ENCODE measurements at regions not wholly inside any gene's neighbourhood (a gene's known extent, or its start where the extent isn't known, plus 50 kb on each side); places are given as distances from the start of the nearest gene placed in this dataset.
A peak's percentile ranks its signal among the peaks of the same experiment; 100 is the strongest.
"Not testable (repeated sequence)": the region's sequence is repeated elsewhere in the genome, so short reads cannot be mapped to it uniquely, and the experiment has no call there.

DNA sequence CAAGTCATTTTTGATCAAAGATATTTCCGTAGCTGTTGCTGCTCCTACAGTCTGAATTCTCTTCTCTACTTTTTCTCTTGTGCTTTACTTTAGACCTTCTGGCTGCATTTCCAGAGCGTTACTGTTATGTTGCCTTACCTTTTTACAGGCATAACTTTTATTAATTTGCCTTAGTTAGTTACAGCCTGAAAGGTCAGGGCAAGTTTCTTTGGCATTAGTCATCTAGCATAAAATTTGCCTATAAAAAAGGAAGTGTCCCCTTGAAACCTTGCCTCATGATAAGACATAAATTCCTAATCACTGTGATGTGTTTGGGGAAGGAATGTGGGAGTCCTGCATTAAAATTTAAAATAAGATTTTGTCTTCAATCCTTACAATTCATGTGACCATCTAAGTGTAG is 618.5 kb downstream of the NR2F2 start:
- no peak for DNase-seq

DNA sequence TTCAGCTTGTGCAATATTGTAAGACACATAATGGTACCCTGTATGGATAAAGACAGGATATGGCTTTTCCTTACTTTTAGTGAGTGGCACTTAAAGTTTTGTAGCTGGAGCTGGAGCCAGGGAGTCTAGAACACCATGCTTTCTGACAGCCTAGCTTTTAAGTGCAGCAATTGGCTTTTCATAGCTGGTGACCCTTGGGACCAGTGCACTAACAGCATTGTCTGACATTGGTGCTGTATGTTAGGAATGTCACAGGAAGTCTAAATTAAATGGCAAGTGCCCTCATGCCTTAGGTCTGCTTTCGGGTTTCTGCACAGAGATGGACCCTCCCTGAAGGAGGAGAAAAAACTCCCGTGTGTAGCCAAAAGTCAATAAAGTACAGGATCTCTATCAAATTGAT is 628.2 kb downstream of the NR2F2 start:
- no peak for DNase-seq

DNA sequence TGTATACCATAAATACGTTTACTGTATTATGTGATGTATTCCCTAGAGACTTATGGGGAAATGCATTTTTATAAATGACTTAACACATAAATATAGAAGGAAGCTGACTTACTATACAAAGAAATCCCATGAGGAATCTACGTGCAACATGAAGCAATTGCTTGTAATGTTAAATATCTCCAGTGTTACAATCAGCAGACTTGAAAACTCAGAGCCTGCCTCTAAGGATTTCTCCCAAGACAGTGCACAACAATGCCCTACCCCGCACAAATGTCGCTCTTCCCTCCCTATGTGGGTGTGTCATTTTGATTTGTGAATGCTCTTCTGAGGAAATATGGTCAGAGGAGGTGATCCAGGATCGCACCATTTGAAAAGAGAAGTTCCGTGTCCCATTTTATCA is 629.0 kb downstream of the NR2F2 start:
- no peak for DNase-seq

DNA sequence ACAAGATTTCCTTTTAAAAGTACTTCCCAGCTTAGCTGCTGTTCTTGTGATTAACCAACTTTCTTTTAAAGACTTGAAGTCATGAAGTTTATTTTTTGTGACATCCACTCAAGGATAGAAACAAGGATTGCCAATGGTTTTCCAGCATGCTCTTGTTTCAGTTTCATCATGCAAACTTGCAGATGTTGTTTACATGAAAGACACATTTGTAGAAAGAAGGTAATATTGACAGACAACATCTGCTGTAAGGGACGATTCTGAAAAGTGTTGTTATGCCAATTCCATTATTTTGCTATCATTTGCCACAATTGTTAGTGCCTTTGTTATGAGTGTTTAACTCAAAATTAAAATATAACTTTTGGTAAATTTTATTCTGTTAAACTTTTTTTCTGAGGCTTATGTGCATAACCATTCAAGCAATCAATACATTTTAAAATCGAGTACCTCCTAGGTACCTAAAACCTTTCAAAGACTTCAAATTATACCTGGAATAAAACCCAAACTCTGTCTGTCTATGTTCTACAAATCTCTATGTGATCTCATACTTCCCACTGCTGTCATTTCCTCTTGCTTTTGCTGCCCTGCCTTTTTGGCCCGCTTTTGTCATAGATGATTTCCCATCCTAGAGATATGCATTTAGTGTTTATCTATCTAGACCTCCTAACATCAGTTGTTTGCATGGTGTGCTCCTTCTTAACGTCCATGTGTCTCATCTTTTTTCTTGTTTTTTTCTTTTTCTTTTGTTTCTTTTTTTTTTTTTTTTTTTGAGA is 630.4 kb downstream of the NR2F2 start:
- DNase-seq: no peak

DNA sequence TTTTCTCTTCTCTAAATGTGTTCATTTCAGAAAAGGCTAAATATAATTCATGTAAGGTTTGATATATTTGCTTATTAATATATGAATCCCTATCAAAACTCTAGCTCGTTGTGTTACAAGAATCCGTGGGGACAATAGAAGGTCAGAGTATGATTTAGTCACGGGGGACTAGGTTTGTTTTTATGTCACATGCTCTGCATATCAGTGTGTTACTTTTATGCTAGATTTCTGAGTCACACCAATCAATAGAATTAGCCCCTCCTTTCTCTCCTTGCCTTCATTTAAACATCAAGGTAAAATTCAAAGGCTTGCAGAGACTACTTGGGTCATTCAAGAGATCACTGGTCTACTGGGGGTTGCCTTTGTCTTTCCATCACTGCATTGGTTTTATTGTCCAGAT is 636.1 kb downstream of the NR2F2 start:
- no peak for DNase-seq

DNA sequence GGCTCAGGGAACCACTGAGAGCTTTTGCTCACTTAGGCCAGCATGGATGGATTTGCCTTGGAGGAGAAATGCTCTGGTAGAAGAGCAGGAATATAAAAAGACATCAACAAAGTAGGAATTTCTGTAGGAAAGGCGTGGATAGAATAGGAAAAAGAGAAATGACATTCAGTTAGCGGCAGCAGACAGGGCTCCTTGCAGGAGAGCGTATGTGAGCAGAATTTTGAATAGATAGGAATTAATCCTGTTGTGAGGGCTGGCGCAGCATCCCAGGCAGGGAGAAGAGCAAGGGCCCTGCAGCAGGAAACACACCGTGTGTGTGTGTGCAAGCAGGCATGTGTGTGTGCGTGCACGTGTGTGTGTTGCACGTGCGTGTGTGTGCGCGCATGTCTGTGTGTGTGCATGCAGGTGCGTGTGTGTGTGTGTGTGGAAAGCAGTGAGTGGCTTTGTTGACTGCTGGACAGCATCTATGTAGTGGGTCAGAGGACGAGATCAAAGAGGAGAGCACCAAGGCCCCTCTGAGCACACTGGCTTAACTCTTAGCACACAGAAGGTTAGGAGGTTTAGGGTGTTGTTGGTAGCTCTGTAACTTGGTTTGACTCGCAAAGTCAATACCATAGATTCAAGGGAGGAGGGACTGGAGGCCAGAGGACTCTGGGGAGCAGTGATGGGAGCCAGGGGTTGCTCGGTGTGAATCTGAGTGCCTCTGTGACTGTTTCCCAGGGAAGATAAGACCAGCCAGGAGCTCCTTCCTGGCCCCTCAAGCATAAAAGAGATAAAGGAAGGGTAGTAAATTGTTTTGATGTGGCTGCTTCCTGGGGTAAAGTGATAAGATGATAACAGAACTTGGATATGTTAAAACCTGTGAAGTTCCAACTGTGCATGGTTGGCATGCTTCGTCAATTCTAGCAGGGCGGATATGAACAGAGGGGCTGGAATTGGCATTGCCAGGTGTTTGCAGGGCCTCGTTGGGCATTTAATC is 639.5 kb downstream of the NR2F2 start:
- no peak for DNase-seq

DNA sequence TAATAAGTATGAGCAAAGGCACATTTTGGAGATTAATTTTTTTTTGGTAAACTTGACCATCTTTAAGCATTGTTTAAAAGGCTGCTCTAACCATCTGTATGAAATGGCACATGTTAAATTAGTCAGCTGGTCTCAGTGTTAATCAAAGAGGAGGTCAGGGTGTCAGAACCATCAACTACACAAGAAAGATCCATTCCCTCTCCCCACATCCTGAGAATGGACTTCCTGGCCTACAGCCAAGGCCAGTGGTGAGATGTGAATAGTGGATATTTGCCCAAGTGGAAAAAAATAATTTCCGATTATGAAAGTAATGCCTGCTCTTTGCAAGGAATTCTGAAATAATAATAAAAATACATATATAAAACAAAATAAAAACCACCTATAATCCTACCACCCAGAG is 641.7 kb downstream of the NR2F2 start:
- DNase-seq: no peak

DNA sequence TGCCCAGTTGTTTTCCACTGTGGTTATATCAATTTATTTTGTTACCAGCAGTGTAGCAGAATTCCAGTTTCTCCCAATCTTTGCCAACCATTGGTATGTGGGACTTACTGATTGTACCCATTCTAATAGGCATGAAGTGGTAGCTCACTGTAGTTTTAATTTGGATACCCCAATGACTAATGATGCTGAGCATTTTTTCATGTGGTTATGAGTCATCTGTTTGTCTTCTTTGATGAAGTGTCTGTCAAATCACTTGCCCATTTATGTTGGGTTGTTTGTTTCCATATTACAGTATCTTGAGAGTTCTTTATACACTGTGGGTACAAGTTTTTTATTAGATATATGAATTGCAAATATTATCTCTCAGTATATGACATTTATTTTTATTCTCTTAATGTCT is 644.3 kb downstream of the NR2F2 start:
- no peak for DNase-seq

DNA sequence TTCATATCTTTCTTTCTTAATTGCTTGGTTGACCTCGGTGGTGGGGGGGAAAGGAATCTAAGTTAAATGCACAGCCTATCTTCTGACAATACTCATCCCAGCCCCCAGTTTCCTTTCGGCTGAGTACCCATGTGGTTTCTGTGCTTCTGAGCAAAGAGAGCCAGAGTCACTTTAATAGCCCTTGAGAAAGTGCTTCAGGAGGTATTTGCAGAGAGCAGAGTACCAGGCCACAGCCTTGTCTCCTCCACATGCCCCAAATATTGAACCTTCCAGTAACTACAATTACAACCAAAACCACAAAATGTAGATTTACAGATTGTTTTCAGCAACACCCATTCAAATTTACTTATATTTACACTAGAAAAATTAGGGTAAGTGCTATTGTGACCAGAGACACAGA is 647.4 kb downstream of the NR2F2 start:
- peak; percentile 51 for DNase-seq

DNA sequence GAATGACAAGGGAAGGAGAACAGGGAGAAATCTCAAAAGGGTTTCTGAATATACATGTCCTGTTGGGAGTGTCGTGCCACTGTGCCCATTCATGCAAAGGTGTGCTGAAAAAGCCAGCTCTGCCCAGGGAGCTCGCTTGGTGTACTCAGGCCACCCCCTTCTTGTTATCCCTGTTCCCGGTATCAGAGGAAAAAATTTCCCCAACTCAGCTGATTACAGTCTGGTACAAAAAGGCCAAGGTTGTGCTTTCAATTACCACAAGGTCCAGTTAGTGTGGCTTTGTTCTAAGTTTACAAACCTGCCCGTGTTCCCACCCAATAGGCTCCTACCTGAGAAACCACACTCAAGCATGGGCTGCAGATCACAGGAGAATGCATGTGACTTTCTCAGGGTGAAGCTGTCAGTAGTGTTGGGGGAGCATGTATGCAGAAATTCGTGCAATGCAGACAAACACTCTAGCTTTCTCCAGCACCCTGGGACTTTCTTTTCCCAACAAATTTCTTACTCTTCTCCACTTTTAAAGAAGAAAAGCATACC is 648.5 kb downstream of the NR2F2 start:
- DNase-seq: no peak

DNA sequence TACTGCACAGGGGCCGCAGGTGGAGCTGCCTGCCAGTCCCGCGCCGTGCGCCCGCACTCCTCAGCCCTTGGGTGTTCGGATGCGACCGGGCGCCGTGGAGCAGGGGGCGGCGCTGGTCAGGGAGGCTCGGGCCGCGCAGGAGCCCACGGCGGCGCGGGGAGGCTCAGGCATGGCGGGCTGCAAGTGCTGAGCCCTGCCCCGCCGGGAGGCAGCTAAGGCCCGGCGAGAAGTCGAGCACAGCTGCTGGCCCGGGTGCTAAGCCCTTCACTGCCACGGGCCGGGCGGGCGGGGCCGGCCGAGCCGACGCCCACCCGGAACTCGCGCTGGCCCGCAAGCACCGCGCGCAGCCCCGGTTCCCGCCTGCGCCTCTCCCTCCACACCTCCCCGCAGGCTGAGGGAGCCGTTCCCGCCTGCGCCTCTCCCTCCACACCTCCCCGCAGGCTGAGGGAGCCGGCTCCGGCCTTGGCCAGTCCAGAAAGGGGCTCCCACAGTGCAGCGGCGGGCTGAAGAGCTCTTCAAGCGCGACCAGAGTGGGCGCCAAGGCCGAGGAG is 653.7 kb downstream of the NR2F2 start:
- not testable (repeated sequence) for DNase-seq

DNA sequence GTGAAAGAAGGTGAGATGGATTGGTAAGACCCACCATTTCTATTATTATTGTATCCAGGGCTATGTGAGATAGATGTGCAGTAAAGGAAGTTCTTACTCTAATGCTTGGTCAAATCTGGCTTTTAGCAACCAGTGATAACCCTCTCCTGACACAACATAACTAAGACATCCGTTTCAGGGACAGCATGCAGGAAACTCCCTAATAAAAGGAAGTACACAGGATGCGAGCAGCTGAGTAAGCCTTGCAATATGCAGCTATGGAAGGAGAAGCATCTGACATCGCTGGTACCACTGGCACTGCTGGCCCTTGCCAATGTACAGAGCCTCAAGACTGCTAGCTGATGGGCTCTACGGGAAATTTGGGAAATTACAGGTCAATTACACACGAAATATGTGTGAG is 662.3 kb downstream of the NR2F2 start:
- no peak for DNase-seq

DNA sequence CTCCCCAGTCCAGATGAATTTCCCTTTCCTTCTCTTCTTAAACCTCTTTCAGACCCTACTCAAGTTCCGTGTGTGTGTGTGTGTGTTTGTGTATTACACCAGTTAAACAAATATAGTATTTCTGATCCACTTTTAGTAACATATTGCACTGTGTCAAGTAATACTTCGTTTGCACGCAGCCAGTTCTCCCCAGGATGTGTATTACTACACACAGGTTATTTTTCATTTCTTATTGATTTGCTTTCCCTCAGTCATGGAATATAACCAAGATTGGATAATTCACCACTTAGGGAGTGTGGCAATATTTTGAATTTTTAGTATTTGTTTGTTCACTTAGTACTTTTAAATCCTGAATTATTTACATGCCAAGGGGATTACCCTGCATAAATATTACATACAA is 667.0 kb downstream of the NR2F2 start:
- DNase-seq: no peak

DNA sequence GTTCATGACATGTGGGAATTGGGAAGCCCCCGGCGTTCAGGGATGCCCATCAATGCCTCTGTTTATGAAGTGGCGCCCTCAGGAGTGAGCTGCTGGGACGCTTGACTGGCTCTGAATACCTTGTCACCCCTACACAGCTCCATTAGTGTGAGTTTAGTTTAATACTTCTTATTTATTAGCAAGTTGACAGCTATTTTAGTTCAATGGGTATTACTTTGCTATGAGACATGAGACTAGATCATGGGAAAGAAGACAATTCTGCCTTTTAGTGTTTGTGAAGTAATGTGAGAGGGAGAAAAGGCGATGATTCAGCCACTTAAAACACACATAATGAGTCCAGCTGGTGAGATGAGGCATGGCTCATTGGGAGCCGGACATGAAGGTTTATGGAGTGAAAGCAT is 678.5 kb downstream of the NR2F2 start:
- peak; percentile 47 for DNase-seq

DNA sequence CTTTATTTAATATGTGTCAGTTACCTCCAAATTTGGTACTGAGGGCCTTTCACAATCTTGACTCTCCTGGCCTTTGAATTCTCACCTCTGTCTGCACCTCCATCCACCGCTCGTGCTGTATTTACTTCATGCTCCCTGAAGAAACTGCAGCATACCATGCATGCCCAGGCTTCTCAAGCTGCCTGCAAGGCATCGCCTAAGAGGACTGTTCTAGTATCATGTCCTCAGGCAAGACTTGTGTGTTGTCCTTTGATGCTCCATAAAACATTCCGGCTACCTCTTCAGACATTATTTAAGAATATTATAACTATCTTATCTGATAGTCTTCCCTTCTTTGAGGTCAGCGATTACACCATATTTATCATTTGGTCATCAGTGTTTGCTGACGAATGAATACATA is 682.5 kb downstream of the NR2F2 start:
- no peak for DNase-seq

DNA sequence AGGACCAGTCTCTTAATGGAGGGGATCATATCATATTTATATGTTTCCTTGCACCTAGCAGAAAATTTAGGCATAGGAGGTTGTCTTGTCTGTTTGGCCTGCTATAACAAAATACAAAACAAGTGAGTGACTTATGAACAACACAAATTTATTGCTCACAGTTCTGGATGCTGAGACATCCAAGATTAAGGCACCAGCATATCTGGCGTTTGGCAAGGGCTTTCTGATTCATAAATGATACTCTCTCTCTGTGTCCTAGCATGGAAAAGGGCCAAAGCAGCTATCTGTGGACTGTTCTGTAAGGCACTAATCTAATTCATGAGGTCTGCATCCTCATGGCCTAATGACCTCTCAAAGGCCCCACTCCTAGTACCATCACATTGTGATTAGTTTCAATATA is 683.0 kb downstream of the NR2F2 start:
- no peak for DNase-seq

DNA sequence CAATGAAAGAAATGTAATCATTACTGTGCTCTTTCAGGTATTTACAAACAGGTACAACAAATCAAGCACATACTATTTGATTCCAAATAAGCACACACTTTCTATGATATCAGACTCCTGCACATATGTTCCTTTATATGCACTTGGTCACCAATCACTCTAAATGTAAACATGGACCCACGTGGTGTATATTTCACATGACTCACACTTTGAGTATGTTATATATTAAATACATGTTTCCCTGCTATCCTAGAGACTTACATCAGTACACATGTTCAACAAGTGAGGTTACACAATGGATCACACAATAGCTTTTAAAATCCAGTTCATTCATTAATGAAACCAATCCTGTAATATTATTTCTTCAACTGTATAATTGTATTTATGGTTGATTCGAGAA is 683.5 kb downstream of the NR2F2 start:
- no peak for DNase-seq

DNA sequence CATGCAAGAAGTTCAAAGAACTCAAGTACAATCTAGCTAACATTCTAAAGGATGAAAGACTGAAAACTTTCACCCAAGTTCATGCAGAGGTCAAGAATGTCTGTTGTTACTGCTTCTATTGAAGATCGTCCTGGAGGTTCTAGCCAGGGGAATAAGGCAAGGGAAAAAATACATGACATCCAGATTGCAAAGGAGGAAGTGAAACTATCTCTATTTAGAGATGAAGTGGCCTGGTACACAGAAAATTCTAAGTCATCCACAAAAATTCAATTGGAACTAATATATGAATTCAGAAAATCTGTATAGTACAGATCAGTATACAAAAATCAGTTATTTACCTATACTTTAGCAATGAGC is 693.0 kb downstream of the NR2F2 start:
- DNase-seq: no peak

DNA sequence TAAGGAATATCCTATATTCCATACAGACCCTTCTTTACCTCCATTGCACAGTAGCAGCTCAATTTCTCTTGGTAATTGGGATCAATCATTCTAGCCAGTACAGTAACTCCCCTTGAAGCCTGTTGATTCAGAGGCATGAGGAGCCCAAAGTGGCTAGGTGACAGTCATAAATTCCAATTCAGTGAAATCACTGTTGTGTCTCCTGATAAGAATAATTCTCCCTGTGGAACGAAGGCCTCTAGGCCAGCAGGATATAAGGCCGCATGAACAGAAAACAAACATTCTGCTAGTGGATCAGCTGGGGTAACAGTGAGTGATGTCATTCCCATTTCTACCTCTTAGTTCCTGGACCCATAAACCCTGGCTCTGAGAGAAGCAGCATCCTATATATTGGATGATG is 696.3 kb downstream of the NR2F2 start:
- no peak for DNase-seq

DNA sequence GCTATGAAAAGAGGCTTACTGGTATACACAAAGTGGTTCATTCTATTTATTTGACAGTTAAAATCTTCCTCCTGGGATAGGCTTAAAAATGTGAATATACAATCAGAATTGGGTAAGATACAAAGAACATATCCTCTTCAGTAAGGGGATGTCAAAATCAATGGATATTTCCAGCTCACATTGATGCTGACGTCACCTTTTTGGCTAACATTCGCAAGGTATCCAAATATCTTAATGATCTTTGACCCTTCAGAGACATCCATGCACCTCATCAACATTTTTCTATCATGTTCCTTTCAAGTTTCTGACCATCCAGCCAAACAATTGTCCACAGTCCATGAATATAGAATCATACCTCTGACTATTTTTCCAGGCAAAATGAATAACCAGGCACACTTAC is 697.3 kb downstream of the NR2F2 start:
- no peak for DNase-seq

DNA sequence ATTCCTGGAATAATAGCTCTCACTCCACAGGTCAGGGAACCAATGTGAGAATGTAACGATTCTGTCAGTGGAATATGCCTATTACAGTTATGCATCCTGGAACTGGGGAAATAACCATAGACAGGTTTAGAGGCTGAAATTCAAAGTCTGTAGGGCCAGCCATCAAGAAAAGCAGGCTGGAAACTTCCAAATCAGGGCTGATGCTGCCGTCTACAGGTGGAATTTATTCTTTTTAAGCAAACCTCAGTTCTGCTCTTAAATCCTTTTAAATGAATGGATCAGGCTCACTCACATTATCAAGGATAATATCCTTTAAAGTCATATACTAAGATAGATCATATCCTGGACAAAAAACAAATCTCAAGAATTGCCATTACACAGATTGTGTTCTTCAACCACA is 699.8 kb downstream of the NR2F2 start:
- DNase-seq: no peak

DNA sequence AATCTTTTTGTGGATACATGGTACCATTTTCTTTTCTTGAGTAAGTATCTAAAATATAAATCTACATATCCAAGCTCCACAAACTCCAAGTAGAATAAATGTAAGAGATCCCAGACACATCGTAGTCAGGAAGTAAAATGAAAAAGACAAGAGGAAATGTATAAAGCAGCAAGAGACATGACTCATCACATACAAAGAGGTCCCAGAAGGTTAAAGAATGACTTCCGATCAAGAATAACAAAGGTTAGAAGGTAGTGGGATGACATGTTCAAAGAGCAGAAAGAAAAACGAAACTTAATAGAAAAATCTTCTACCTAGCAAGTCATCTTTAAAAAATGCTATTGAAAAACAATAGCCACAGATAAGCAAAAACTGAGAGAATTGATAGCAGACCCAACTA is 705.8 kb downstream of the NR2F2 start:
- DNase-seq: no peak

DNA sequence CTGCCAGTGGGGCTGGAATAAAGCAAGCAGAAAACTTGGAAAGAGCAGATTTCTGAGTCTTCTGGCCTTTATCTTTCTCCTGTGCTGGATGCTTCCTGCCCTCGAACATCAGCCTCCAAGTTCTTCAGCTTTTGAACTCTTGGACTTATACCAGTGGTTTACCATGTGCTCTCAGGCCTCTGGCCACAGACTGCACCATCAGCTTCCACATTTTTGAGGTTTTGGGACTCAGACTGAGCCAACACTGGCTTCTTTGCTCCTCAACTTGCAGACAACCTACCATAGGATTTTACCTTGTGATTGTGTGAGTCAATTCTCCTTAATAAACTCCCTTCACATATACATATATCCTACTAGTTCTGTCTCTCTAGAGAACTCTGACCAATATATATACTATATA is 706.6 kb downstream of the NR2F2 start:
- DNase-seq: no peak

Measured in NCI-H187 treated with DMSO at 0.1 percent for 48 hours (cell line).